Mesendoderm (in vitro differentiated cells): ENCODE measurements at regions not wholly inside any gene's neighbourhood (a gene's known extent, or its start where the extent isn't known, plus 50 kb on each side); places are given as distances from the start of the nearest gene placed in this dataset.

Experiments used
- DNase-seq: peaks from one replicate; pipeline ENCODE4 v3.0.0; 2013
- H2AK5ac ChIP-seq: 2 replicates; pipeline ENCODE4 v1.6.1; 2013; ENCODE audit warnings: low read length, inconsistent platforms
- H2BK120ac ChIP-seq: 2 replicates; pipeline ENCODE4 v1.6.1; 2013; ENCODE audit warnings: low read depth, mild to moderate bottlenecking, low read length, moderate library complexity, mixed read lengths
- H2BK15ac ChIP-seq: replicated peaks from 2 replicates; pipeline ENCODE4 v1.6.1; 2013; ENCODE audit warnings: low read depth, mild to moderate bottlenecking, moderate library complexity
- H2BK5ac ChIP-seq: 2 replicates; pipeline ENCODE4 v1.6.1; 2013; ENCODE audit warnings: low read length, inconsistent platforms
- H3K18ac ChIP-seq: 2 replicates; pipeline ENCODE4 v1.6.1; 2013; ENCODE audit warnings: mild to moderate bottlenecking, low read length, mixed read lengths
- H3K23ac ChIP-seq: one replicate; pipeline ENCODE4 v1.6.1; 2013; ENCODE audit warnings: low read length
- H3K27ac ChIP-seq: 2 replicates; pipeline ENCODE4 v1.5.1; 2013; ENCODE audit warnings: low read depth, mild to moderate bottlenecking, inconsistent platforms, low read length, moderate library complexity
- H3K27me3 ChIP-seq: 2 replicates; pipeline ENCODE4 v1.6.1; 2013; ENCODE audit warnings: low read length, control low read depth, mild to moderate bottlenecking, inconsistent platforms; ENCODE audit not compliant: insufficient read depth, poor library complexity
- H3K36me3 ChIP-seq: 2 replicates; pipeline ENCODE4 v1.6.1; 2013; ENCODE audit warnings: low read length, inconsistent platforms; ENCODE audit not compliant: control insufficient read depth, insufficient read depth
- H3K4ac ChIP-seq: one replicate; pipeline ENCODE4 v1.6.1; 2013; ENCODE audit warnings: low read depth, mild to moderate bottlenecking, low read length, moderate library complexity
- H3K4me1 ChIP-seq: 2 replicates; pipeline ENCODE4 v1.6.1; 2013; ENCODE audit warnings: low read depth, low read length, inconsistent platforms; ENCODE audit not compliant: control insufficient read depth
- H3K4me2 ChIP-seq: 2 replicates; pipeline ENCODE4 v1.6.1; 2013; ENCODE audit warnings: low read length
- H3K4me3 ChIP-seq: 2 replicates; pipeline ENCODE4 v1.5.1; 2013; ENCODE audit warnings: mild to moderate bottlenecking, low read length
- H3K56ac ChIP-seq: one replicate; pipeline ENCODE4 v1.6.1; 2013; ENCODE audit warnings: low read length
- H3K79me1 ChIP-seq: 2 replicates; pipeline ENCODE4 v1.6.1; 2013; ENCODE audit warnings: low read length, inconsistent platforms
- H3K79me2 ChIP-seq: 2 replicates; pipeline ENCODE4 v1.6.1; 2013; ENCODE audit warnings: mild to moderate bottlenecking, low read length; ENCODE audit not compliant: control insufficient read depth, insufficient read depth
- H3K9ac ChIP-seq: 2 replicates; pipeline ENCODE4 v1.6.1; 2013; ENCODE audit warnings: low read length, inconsistent platforms
- H4K5ac ChIP-seq: one replicate; pipeline ENCODE4 v1.6.1; 2013; ENCODE audit warnings: low read length
- H4K8ac ChIP-seq: one replicate; pipeline ENCODE4 v1.6.1; 2013; ENCODE audit warnings: low read depth, mild to moderate bottlenecking, control low read depth, low read length, moderate library complexity
- WGBS: extraction: QIAGEN DNeasy Blood & Tissue Kit; methylation state at CpG from one replicate; pipeline ENCODE4 v1.1.7; 2013; ENCODE audit warnings: low lambda C conversion rate, missing lambda C conversion rate; ENCODE audit not compliant: insufficient coverage; ENCODE audit errors: extremely low coverage; 5-methylcytosine and 5-hydroxymethylcytosine counted together

GRCh38 chr4:43457866-43458265, 565.4 kb downstream of the GRXCR1 start:
- Histone ChIP-seq H3K56ac (no peak overlapping the region), H3K4me1 (no peaks in the 10 kb centered on the region), H3K4me3 (no peak overlapping the region), H3K9ac (no peak overlapping the region), H3K4ac (no peak overlapping the region), H2BK15ac (no peak overlapping the region), H3K36me3 (no peaks in the 10 kb centered on the region), H2AK5ac (no peak overlapping the region), H3K27ac (no peak overlapping the region), H2BK120ac (no peak overlapping the region), H3K27me3 (no peaks in the 10 kb centered on the region), H3K23ac (no peak overlapping the region), H4K5ac (no peak overlapping the region), H3K4me2 (no peak overlapping the region), H2BK5ac (no peak overlapping the region), H4K8ac (no peak overlapping the region), H3K79me1 (no peaks in the 10 kb centered on the region), H3K18ac (no peak overlapping the region), H3K79me2 (no peaks in the 10 kb centered on the region)
- no CpG with 5 or more reads among the region's 2 CpGs for WGBS
- DNase-seq: no peak

GRCh38 chr4:43458293-43458692, 565.8 kb downstream of the GRXCR1 start:
- H3K36me3 ChIP-seq: no peaks in the 10 kb centered on the region
- no peaks in the 10 kb centered on the region for H3K79me2 ChIP-seq
- WGBS: no CpG with 5 or more reads among the region's 4 CpGs
- no peak overlapping the region for H3K9ac ChIP-seq
- H3K56ac ChIP-seq: no peak overlapping the region
- H3K4me1 ChIP-seq: no peaks in the 10 kb centered on the region
- no peak overlapping the region for H3K23ac ChIP-seq
- H3K4me3 ChIP-seq: no peak overlapping the region
- peak; percentile 10 for DNase-seq
- no peak overlapping the region for H2BK15ac ChIP-seq
- no peaks in the 10 kb centered on the region for H3K27me3 ChIP-seq
- H3K27ac ChIP-seq: no peak overlapping the region
- H2AK5ac ChIP-seq: no peak overlapping the region
- H3K18ac ChIP-seq: no peak overlapping the region
- no peak overlapping the region for H3K4me2 ChIP-seq
- H3K79me1 ChIP-seq: no peaks in the 10 kb centered on the region
- H3K4ac ChIP-seq: no peak overlapping the region
- no peak overlapping the region for H4K8ac ChIP-seq
- H2BK5ac ChIP-seq: no peak overlapping the region
- H4K5ac ChIP-seq: no peak overlapping the region
- no peak overlapping the region for H2BK120ac ChIP-seq

- Histone ChIP-seq H3K4me2 (no peak overlapping the region), H2BK5ac (no peak overlapping the region), H3K27me3 (no peaks in the 10 kb centered on the region), H3K18ac (no peak overlapping the region), H3K27ac (no peak overlapping the region), H4K5ac (no peak overlapping the region), H3K23ac (no peak overlapping the region), H3K4me1 (no peaks in the 10 kb centered on the region), H2BK120ac (no peak overlapping the region), H3K56ac (no peak overlapping the region), H3K4me3 (no peak overlapping the region), H2AK5ac (no peak overlapping the region), H3K9ac (no peak overlapping the region), H3K79me2 (no peaks in the 10 kb centered on the region), H3K79me1 (no peaks in the 10 kb centered on the region), H3K4ac (no peak overlapping the region), H2BK15ac (no peak overlapping the region), H3K36me3 (no peaks in the 10 kb centered on the region), H4K8ac (no peak overlapping the region)
- peak; percentile 14 for DNase-seq
- WGBS: no CpG with 5 or more reads among the region's 5 CpGs
These were observed 579.4 kb downstream of the GRXCR1 start for GRCh38 chr4:43471950-43472349.

GRCh38 chr4:43481526-43481925, 589.0 kb downstream of the GRXCR1 start:
- Histone ChIP-seq H3K18ac (no peak overlapping the region), H3K4me2 (no peak overlapping the region), H3K4me3 (no peak overlapping the region), H3K79me2 (no peaks in the 10 kb centered on the region), H3K79me1 (no peaks in the 10 kb centered on the region), H3K9ac (no peak overlapping the region), H4K5ac (no peak overlapping the region), H3K27ac (no peak overlapping the region), H3K23ac (no peak overlapping the region), H3K36me3 (no peaks in the 10 kb centered on the region), H3K4ac (no peak overlapping the region), H2BK120ac (no peak overlapping the region), H2AK5ac (no peak overlapping the region), H3K4me1 (no peaks in the 10 kb centered on the region), H2BK5ac (no peak overlapping the region), H3K27me3 (no peaks in the 10 kb centered on the region), H3K56ac (no peak overlapping the region), H2BK15ac (no peak overlapping the region), H4K8ac (no peak overlapping the region)
- no peak for DNase-seq
- WGBS: no CpG with 5 or more reads among the region's 1 CpG

- H2BK120ac ChIP-seq: no peak overlapping the region
- H3K79me1 ChIP-seq: no peaks in the 10 kb centered on the region
- H3K4me3 ChIP-seq: no peak overlapping the region
- no peak overlapping the region for H3K9ac ChIP-seq
- H2AK5ac ChIP-seq: no peak overlapping the region
- no CpG with 5 or more reads among the region's 4 CpGs for WGBS
- no peak overlapping the region for H3K56ac ChIP-seq
- H4K5ac ChIP-seq: no peak overlapping the region
- H3K18ac ChIP-seq: no peak overlapping the region
- H3K4me2 ChIP-seq: no peak overlapping the region
- H3K4me1 ChIP-seq: no peaks in the 10 kb centered on the region
- no peak overlapping the region for H2BK5ac ChIP-seq
- no peaks in the 10 kb centered on the region for H3K36me3 ChIP-seq
- H4K8ac ChIP-seq: no peak overlapping the region
- H2BK15ac ChIP-seq: no peak overlapping the region
- H3K27ac ChIP-seq: no peak overlapping the region
- H3K79me2 ChIP-seq: no peaks in the 10 kb centered on the region
- H3K4ac ChIP-seq: no peak overlapping the region
- no peaks in the 10 kb centered on the region for H3K27me3 ChIP-seq
- no peak overlapping the region for H3K23ac ChIP-seq
- DNase-seq: peak; percentile 11
These were observed 592.7 kb downstream of the GRXCR1 start for GRCh38 chr4:43485196-43485595.

GRCh38 chr4:43496188-43496587, 603.7 kb downstream of the GRXCR1 start:
- Histone ChIP-seq H4K8ac (no peak overlapping the region), H3K18ac (no peak overlapping the region), H3K9ac (no peak overlapping the region), H2AK5ac (no peak overlapping the region), H3K4ac (no peak overlapping the region), H3K4me3 (no peak overlapping the region), H3K23ac (no peak overlapping the region), H4K5ac (no peak overlapping the region), H2BK120ac (no peak overlapping the region), H2BK15ac (no peak overlapping the region), H3K79me1 (no peaks in the 10 kb centered on the region), H3K36me3 (no peaks in the 10 kb centered on the region), H3K27me3 (no peaks in the 10 kb centered on the region), H3K4me2 (no peak overlapping the region), H3K56ac (no peak overlapping the region), H2BK5ac (no peak overlapping the region), H3K27ac (no peak overlapping the region), H3K79me2 (no peaks in the 10 kb centered on the region), H3K4me1 (no peaks in the 10 kb centered on the region)
- no peak for DNase-seq
